ENCODE measurements at regions not wholly inside any gene's neighbourhood (a gene's known extent, or its start where the extent isn't known, plus 50 kb on each side); places are given as distances from the start of the nearest gene placed in this dataset.
A peak's percentile ranks its signal among the peaks of the same experiment; 100 is the strongest.

- no peak overlapping the region for H3K4me3 ChIP-seq (ENCODE audit: low read depth, low read length)
- H3K36me3 ChIP-seq (ENCODE audit: control insufficient read depth, insufficient read depth, low read length): no peaks in the 10 kb centered on the region
- TF ChIP-seq CTCF (IDR thresholded peaks at IDR 0.05; ENCODE audit: insufficient read depth, low read length, severe bottlenecking): no peak
- FAIRE-seq (no peak), DNase-seq (ENCODE audit: low read depth) (no peak)
- H3K27me3 ChIP-seq (ENCODE audit: control insufficient read depth, insufficient read depth, low read length): no peaks in the 10 kb centered on the region
Observed at GRCh38 chr9:71223953-71224538, 102.6 kb upstream of the TRPM3 start.

- Histone ChIP-seq H3K36me3 (ENCODE audit: control insufficient read depth, insufficient read depth, low read length) (no peaks in the 10 kb centered on the region), H3K4me3 (ENCODE audit: low read depth, low read length) (no peak overlapping the region), H3K27me3 (ENCODE audit: control insufficient read depth, insufficient read depth, low read length) (no peaks in the 10 kb centered on the region)
- no peak for TF ChIP-seq CTCF (IDR thresholded peaks at IDR 0.05; ENCODE audit: insufficient read depth, low read length, severe bottlenecking)
- peak; percentile 61 for DNase-seq (ENCODE audit: low read depth)
- no peak for FAIRE-seq
Observed at GRCh38 chr9:71218774-71219173, 97.4 kb upstream of the TRPM3 start.

- H3K4me3 ChIP-seq (ENCODE audit: low read depth, low read length): no peak overlapping the region
- DNase-seq (ENCODE audit: low read depth) (no peak), FAIRE-seq (no peak)
- H3K36me3 ChIP-seq (ENCODE audit: control insufficient read depth, insufficient read depth, low read length): no peaks in the 10 kb centered on the region
- TF ChIP-seq CTCF (IDR thresholded peaks at IDR 0.05; ENCODE audit: insufficient read depth, low read length, severe bottlenecking): no peak
- H3K27me3 ChIP-seq (ENCODE audit: control insufficient read depth, insufficient read depth, low read length): no peaks in the 10 kb centered on the region
Observed at GRCh38 chr9:71213633-71214032, 92.2 kb upstream of the TRPM3 start.

- no peak for FAIRE-seq
Observed at GRCh38 chr9:71210326-71210725, 88.9 kb upstream of the TRPM3 start.

GRCh38 chr9:71209890-71210289 is 88.5 kb upstream of the TRPM3 start:
- no peak overlapping the region for H3K4me3 ChIP-seq (ENCODE audit: low read depth, low read length)
- no peaks in the 10 kb centered on the region for H3K27me3 ChIP-seq (ENCODE audit: control insufficient read depth, insufficient read depth, low read length)
- H3K36me3 ChIP-seq (ENCODE audit: control insufficient read depth, insufficient read depth, low read length): no peaks in the 10 kb centered on the region
- no peak for DNase-seq (ENCODE audit: low read depth)
- no peak for FAIRE-seq
- TF ChIP-seq CTCF (IDR thresholded peaks at IDR 0.05; ENCODE audit: insufficient read depth, low read length, severe bottlenecking): no peak

More at GRCh38 chr9:71210326-71210725, 88.9 kb upstream of the TRPM3 start:
- no peak for DNase-seq (ENCODE audit: low read depth)
- no peaks in the 10 kb centered on the region for H3K27me3 ChIP-seq (ENCODE audit: control insufficient read depth, insufficient read depth, low read length)
- no peak overlapping the region for H3K4me3 ChIP-seq (ENCODE audit: low read depth, low read length)
- no peaks in the 10 kb centered on the region for H3K36me3 ChIP-seq (ENCODE audit: control insufficient read depth, insufficient read depth, low read length)
- no peak for TF ChIP-seq CTCF (IDR thresholded peaks at IDR 0.05; ENCODE audit: insufficient read depth, low read length, severe bottlenecking)

DNA sequence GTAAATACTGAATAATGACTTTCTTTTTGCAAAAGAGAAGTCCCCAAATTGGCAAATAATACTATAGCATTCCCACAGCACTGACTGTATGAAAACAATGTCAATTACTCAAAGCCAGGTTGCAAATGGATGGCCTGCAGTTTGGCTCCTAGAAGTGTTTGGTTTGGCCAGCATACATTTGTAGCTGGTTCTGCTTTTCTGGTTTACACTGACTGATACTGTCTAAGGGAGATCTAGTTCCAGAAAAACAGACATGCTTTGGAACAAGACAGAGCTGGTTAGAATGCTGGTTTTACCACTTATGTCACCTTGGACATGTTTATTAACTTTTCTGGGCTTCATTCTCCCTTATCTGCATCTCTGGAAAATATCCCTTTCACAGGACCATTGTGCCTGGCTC is 81.5 kb upstream of the TRPM3 start:
- DNase-seq (ENCODE audit: low read depth): no peak
- Histone ChIP-seq H3K36me3 (ENCODE audit: control insufficient read depth, insufficient read depth, low read length) (no peaks in the 10 kb centered on the region), H3K27me3 (ENCODE audit: control insufficient read depth, insufficient read depth, low read length) (no peaks in the 10 kb centered on the region), H3K4me3 (ENCODE audit: low read depth, low read length) (no peak overlapping the region)
- no peak for TF ChIP-seq CTCF (IDR thresholded peaks at IDR 0.05; ENCODE audit: insufficient read depth, low read length, severe bottlenecking)
- no peak for FAIRE-seq

Measured in bronchial epithelial cell (primary cell).